Fibroblast of skin of back (primary cell): ENCODE measurements at regions not wholly inside any gene's neighbourhood (a gene's known extent, or its start where the extent isn't known, plus 50 kb on each side); places are given as distances from the start of the nearest gene placed in this dataset.

Experiments used
- DNase-seq: peaks from one replicate; pipeline ENCODE4 v3.0.0-alpha.2; 2013

DNA sequence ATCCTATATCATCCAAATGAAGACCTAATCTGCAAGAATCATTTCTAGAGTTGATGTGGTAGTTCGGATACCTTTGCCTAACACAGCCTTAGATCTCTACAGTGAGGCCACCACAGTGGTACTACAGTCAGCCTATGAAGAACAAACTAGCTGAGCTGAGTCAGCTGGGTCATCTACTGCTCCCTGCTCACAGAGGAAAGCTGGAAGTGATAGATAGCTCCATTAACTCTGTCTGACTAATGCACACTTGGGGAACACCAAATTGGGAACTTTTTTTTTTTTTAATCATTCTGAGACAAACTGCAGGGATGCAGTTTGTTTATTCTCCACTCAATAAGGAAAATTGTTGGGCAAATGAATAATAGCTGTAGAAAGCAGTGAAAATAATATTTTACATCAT is 1160.6 kb downstream of the PCDH9 start:
- no peak for DNase-seq

GRCh38 chr13:66068683-66069082 is 1161.5 kb downstream of the PCDH9 start:
- DNase-seq: no peak

DNA sequence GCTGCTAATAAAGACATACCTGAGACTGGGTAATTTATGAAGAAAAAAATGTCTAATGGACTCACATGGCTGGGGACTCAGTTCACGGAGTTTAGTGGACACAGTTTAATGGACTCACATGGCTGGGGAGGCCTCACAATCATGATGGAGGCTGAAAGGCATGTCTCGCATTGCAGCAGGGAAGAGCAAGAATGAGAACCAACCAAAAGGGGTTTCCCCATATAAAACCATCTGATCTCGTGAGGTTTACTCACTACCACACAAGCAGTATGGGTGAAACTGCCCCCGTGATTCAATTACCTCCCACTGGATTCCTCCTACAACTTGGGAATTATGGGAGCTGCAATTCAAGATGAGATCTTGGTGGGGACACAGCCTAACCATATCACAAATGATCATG is 1181.2 kb downstream of the PCDH9 start:
- DNase-seq: no peak

- peak; percentile 9 for DNase-seq
Observed at GRCh38 chr13:66040506-66040905, 1189.6 kb downstream of the PCDH9 start.

DNA sequence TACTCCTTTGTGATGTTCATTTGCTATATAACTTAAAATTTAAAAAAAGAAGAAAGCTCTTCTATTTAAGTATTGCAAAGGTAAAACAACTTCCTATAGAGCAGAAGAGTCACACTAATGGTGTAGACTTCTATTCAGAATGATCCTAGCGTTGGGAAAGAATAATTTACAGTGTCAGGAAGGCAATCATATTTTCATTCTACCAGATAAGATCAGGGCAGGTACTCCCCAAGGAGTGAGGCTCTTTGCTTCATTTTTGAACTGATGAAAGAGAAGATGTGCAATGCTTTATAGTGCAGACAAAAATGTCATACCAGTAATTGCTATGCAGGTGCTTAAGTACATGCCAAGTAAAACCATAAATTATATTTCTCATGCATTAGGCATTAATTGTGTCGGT is 1193.0 kb downstream of the PCDH9 start:
- no peak for DNase-seq

DNA sequence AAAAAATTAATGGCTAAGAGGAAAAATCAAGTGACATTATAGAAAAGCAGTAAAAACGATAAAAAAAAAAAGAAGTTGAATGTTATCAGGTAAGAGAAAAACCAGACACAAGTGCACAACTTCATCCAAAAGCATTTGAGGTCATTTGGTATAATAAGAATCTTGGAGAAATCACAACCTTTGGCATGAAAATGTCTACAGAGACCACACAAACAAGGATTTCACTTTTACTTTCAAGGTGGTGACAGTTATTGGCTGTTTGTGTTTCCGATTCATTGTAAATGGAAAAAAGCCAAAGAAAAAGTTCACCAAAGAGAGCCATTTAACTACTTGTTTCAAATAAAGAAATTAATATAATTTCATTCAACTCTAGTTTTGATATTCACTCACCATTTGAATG is 1193.5 kb downstream of the PCDH9 start:
- DNase-seq: no peak

- no peak for DNase-seq
Observed at GRCh38 chr13:66036024-66036614, 1194.0 kb downstream of the PCDH9 start.

DNA sequence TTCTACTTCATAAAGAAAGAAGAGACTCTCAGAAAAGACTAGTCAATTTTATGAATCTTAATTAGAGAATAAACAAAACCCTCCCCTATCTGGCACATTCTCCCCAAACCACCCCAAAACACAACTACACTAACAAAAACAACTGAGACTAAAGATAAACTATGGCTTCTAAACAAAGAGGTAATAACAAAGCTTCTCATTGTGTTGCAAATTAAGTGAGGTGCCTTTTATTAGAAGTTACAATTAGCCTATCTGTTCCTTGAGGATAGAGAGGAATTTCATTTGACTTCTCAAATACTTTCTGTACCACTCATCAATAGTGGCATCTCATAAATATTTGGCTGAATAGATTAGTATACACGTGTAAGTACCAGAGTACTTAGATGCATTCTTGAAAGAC is 1196.2 kb downstream of the PCDH9 start:
- DNase-seq: no peak

GRCh38 chr13:66021846-66022245 is 1208.3 kb downstream of the PCDH9 start:
- no peak for DNase-seq

GRCh38 chr13:66014771-66015170 is 1215.4 kb downstream of the PCDH9 start:
- peak; percentile 35 for DNase-seq

DNA sequence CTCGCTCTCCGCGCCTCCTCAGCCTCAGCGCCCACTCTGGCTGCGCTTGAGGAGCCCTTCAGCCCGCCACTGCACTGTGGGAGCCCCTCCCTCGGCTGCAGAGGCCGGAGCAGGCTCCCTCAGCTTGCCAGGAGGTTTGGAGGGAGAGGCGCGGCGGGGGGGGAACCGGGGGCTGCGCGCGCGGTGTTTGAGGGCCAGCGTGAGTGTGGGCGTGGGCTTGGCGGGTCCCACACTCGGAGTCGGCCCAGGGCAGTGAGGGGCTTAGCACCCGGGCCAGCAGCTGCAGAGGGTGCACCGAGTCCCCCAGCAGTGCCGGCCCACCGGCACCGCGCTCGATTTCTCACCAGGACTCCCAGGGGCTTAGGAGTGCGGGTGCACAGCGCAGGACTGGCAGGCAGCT is 1220.9 kb downstream of the PCDH9 start:
- no peak for DNase-seq

- DNase-seq: no peak
Observed at GRCh38 chr13:66003558-66003957, 1226.6 kb downstream of the PCDH9 start.

DNA sequence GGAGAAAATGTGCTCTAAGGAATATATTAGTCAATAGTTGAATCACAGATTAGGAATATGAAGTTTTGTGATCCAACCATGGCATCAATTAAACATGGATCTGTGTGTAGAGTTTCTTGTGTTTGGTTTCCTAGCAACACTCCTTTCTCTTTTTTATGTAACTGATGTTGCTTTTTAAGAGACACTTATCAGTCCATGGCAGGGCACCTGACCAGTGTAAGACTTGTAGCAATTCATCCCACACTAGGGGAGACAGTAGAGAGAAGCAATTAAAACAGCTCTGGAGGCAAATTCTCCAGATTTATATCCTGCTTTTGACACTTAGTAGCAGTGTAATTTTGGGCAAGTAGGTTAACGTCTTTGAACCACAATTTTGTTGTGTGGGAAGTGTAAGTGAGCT is 1229.0 kb downstream of the PCDH9 start:
- no peak for DNase-seq

DNA sequence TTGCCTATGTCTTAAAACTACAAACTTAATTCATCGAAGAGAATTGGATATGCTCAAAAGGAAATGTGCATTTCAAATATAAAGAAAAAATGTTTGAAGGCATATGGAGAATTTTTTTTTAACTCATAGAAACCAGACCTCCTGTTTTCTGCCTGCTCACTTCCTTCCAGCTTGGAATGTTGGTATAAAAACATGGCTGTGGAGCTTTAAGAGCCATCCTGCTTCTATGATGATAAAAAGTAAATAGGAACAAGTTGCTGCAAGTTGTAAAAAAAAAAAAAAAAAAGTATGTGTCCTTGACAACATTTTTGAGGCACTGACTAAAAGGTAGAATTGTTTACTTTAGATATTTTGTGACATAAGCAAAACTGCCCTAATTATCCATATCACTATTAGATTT is 1230.7 kb downstream of the PCDH9 start:
- DNase-seq: no peak

GRCh38 chr13:65990684-65991083 is 1239.5 kb downstream of the PCDH9 start:
- no peak for DNase-seq

GRCh38 chr13:65985612-65986011 is 1244.5 kb downstream of the PCDH9 start:
- DNase-seq: no peak

GRCh38 chr13:65977525-65977924 is 1252.6 kb downstream of the PCDH9 start:
- no peak for DNase-seq

DNA sequence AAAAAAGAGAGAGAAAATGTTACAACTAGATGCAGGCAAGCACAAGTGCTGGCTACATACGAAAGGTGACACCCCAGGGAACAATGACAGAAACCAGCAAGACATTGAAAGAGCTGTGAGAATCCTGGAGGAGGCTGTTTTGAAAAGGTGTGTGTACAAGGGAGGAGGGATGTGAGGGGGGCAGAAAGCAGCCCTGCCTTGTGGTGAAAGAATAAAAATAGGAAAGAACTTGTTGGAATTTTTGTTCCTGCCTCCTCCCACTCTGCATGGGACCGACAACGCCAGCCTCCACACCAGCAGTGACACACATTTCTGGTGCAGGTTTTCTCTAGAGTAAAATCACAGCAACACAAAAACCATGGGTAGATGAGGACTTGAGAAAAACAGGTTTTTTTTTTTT is 1258.6 kb downstream of the PCDH9 start:
- no peak for DNase-seq

GRCh38 chr13:65966991-65967451 is 1263.1 kb downstream of the PCDH9 start:
- peak; percentile 50 for DNase-seq

- peak; percentile 7 for DNase-seq
Observed at GRCh38 chr13:65965501-65965900, 1264.6 kb downstream of the PCDH9 start.

GRCh38 chr13:65964672-65965071 is 1265.5 kb downstream of the PCDH9 start:
- peak; percentile 47 for DNase-seq

GRCh38 chr13:65959305-65959704 is 1270.8 kb downstream of the PCDH9 start:
- DNase-seq: peak; percentile 2

DNA sequence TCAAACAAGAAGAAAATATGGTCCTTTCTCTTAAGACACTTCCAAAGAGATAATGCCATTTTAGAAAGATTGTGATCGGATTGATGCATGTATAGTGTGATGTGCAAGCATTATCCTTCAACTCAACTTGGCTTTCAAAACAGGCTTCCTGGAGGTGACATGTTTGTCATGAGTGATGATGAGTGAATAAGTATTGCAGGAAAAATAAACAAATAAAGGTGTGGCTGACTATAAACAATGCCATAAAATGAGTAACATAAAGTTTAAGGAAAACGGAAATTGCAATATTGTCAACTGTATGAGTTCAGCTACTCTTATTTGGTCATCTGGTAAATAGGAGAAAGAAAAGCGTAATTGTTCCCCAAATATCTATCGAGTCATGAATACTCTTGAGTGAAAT is 1283.7 kb downstream of the PCDH9 start:
- DNase-seq: no peak

DNA sequence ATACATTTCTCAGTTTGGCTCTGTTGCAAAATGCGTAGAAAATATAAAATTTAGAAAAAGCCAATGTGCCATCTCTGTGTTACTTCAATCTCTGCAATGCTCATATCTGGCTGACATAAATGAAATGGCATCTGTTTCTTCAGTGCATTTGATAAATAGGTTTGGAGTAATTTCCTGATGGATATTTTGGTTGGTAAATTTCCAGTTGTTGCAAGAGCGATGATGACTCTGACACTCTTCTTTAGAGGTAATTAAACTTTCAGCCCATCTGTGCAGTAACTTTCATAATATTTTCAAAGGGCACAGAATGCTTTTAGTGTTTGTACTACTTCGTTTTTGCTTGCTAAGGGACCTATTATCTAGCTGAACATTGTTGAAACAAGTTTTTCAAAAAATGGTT is 1286.4 kb downstream of the PCDH9 start:
- peak; percentile 20 for DNase-seq

GRCh38 chr13:65943024-65943423 is 1287.1 kb downstream of the PCDH9 start:
- DNase-seq: peak; percentile 3
